ENCODE measurements at regions not wholly inside any gene's neighbourhood (a gene's known extent, or its start where the extent isn't known, plus 50 kb on each side); places are given as distances from the start of the nearest gene placed in this dataset.

- DNase-seq (ENCODE audit: low spot score) (no peak), FAIRE-seq (no peak)
Observed at GRCh38 chr2:181304011-181304844, 153.0 kb upstream of the ITGA4 start.

DNA sequence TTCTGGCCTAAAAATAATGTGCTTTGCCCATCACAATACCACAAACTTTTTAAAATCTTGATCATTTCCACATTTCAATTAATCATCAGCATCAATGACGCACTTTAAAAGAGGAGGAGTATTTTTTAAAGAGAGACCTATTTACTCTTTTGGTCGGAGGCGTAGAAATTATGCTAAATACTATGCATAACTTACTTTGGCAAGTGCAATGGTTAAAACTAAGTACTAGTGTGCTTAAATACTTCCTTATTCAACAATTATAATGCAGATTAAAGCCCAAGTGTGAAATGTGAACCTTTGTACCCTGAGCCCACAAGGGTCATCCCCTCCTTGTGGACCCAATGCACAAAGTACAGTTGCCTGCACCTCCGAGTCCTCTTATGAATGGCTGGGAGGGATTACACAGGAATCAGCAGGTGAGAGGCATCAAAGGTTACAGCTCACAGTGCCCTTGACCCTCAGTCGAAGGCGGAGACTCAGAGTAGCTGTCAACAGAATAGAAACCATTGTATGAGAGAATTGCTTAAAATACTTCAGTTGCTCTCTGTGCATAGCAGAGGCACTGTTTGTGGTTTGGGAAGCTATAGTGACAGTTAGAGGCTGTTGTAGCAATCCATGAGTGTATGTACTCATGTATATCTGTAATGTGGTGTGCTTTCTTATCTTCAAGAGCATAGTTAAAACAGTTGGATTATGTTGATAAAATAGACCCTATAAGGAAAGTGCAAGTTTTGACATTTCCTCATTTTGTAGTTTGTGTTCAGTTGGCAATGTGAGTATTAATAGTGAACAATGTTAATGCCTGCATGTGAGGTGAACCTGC, 151.7 kb upstream of the ITGA4 start:
- DNase-seq (ENCODE audit: low spot score) = no peak
- no peak for FAIRE-seq

DNA sequence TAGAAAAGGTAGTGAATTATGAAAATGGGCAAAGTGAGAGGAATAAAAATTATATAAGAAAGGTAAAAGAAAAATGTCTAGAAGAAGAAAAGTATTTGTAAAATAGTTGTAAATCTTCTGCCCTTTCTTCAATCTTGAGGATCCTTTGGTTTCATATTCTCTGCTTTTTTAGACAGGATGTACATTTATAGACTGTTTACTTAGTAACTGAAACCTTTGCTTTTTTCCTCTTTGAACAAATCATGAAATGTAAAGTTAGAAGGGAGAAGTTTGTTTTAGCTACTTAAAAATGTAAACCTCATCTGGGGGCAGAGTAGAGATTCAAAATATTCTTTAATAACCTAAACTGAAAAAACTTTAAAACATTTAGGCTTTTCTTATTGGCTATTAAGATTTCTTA, 150.4 kb upstream of the ITGA4 start:
- FAIRE-seq = no peak
- DNase-seq (ENCODE audit: low spot score) = no peak

DNA sequence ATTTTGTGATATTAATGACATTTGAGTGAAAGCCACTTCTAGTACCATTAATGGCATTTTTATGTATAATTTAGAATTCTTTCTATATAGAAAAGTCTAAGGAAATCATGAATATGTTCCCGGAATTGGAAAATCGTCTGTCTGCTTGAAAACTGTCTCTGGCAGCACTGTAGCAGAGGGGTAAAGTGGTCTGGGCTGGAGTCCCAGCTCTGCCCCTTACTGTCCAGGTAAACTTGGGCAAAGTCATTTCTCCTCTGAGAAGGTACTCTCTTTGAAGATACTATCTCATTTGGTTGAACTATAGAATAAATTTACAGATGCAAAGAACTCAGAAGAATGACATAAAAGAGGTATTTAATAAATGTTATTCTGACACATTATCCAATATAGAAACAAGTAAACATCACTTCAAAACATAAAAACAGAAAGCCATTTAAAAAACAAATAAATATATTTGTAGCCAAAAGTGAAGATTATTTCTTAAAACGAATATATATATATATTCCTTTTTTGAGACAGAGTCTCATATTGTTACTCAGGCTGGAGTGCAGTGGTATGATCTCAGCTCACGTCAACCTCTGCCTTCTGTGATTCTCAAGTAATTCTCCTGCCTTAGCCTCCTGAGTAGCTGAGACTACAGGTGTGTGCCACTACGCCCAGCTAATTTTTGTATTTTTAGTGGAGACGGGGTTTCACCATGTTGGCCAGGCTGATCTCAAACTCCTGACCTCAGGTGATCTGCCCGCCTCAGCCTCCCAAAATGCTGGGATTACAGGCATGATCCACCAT, 149.8 kb upstream of the ITGA4 start:
- FAIRE-seq (no peak), DNase-seq (ENCODE audit: low spot score) (no peak)

- FAIRE-seq (no peak), DNase-seq (ENCODE audit: low spot score) (no peak)
Observed at GRCh38 chr2:181308766-181309515, 148.2 kb upstream of the ITGA4 start.

- DNase-seq (ENCODE audit: low spot score) (no peak), FAIRE-seq (no peak)
Observed at GRCh38 chr2:181309586-181309985, 147.6 kb upstream of the ITGA4 start.

GRCh38 chr2:181310967-181311366, 146.2 kb upstream of the ITGA4 start:
- no peak for FAIRE-seq

GRCh38 chr2:181311837-181312236, 145.3 kb upstream of the ITGA4 start:
- no peak for DNase-seq (ENCODE audit: low spot score)

More at GRCh38 chr2:181310967-181311366, 146.2 kb upstream of the ITGA4 start:
- DNase-seq (ENCODE audit: low spot score) = no peak

DNA sequence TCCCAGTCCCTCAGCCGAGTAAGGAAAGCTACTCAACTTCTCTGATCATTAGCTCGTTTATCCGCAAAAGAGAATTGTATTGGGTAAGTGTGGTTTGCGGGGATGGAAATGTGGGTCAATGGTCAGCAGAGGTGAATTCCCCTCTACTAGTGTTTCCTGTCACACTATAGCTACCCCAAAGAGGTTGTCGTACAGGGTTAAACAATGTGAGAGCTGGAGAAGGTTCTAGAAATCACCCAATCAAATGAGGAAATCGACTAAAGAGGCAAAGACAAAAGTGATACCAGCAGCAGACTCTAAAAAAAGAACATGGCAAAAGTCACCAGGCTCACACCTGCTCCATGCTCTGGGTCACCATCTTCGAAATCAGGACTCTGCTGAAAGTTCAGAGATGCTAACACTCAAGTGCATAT, 144.7 kb upstream of the ITGA4 start:
- no peak for FAIRE-seq
- no peak for DNase-seq (ENCODE audit: low spot score)

More at GRCh38 chr2:181311837-181312236, 145.3 kb upstream of the ITGA4 start:
- FAIRE-seq = no peak

- DNase-seq (ENCODE audit: low spot score) (no peak), FAIRE-seq (no peak)
Observed at GRCh38 chr2:181313845-181314244, 143.3 kb upstream of the ITGA4 start.

DNA sequence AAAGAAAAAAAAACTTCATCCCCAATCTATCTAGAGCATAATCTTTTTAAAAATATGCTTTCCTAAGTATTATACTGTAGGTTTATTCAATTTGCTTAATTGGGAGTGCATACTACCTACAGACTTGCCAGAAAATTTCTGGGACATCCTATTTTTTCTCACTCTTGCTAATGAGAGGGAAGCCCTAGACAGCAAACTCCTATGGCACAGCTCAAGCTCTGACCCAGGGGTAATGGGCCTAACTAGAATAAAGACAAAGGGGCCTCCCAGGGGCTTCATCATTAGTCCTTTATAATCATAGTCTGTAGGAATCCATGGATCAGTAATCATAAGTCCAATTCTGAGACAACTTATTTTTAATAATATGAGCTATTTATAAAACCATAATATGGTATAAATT, 142.6 kb upstream of the ITGA4 start:
- no peak for DNase-seq (ENCODE audit: low spot score)
- FAIRE-seq = no peak

DNA sequence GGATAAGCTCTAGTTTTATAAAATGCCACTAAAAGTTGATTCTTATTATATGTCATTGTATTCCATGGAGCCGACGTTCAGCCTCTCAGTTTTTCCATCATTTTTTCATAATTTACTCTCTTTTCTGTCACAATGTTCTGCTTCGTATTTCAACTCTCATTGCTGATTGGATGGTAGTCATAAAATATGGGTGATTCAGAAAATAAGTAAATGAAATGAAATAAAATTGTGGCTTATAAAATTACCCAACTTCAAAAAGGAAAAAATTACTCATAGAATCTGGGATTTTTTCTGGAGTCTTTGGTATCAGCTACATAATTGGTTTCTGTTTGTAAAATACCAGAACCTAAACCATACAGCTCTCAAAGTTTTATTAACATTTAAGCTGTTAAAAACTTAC, 139.7 kb upstream of the ITGA4 start:
- FAIRE-seq (no peak), DNase-seq (ENCODE audit: low spot score) (no peak)

DNA sequence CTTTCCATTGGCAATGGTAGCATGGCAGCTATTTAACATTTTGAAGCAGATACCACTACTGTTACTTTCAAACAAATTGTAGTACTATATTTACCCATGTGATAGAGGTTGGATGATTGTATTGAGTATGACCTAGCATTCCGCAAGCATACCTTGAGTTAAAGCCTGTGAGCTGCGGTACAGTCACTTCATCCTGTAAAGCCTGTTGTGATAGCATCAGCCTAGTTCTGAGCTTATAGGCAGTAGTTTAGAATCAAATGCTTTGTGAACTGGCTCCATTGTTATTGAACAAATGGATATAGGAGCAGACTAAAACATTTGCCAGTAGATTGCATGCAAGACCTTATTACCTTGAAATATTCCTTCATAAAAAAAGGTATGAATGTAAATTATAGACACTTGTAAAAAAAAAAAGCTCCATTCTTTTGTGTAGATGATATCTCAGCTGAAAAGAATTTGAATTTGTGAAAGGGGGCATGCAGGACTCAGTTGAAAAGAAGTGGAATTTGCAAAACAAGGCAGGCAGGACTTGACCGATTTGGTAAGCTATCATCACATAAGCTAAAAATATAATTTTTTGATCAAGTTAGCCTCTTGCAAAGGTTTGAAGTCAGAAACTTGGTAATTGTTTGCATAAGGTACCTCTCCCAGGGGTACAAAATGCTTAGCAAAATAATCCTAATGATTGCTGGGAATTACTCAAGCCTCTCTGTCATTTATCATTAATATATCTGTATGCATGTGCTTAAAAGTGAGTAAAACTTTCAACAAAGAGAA, 138.5 kb upstream of the ITGA4 start:
- no peak for DNase-seq (ENCODE audit: low spot score)

GRCh38 chr2:181319286-181319685, 137.9 kb upstream of the ITGA4 start:
- FAIRE-seq = no peak
- no peak for DNase-seq (ENCODE audit: low spot score)

More for the DNA sequence above, 138.5 kb upstream of the ITGA4 start:
- FAIRE-seq = no peak

DNA sequence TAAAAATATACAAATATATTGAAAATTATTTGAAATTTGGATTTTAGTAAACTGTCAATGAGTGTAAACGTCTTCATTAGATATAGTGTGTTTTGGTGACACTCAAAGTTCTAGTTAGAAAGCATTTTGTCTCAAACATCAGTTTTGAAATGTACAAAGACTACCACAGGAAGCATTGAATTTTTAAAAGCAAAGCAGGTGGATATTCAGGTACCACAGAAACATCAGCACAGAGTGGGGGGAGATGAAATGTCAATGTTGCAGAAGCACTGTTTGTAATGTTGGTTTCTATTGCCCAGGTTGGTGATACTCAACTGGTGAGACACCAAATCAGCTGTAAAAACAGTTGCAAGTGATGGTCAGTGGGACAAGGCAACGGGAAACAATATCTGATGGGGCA, 136.5 kb upstream of the ITGA4 start:
- DNase-seq (ENCODE audit: low spot score) (no peak), FAIRE-seq (no peak)

DNA sequence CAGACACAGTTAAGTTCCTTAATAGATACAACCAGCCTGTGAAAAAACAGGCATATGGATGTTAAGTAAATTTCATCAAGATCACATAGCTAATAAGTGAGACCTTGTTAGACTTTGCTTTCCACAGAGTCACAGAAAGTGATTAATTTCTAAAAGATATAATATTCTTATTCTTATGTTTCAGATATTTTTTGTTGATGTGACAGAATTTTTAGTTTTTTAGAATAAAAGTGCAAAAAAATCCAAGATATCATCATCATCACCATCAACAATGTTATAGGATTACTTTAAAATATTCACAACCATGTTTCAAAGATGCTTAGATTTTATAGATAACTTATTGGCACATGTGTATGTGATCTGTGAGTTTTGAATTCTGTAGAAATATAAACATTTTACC, 132.3 kb upstream of the ITGA4 start:
- FAIRE-seq (no peak), DNase-seq (ENCODE audit: low spot score) (no peak)

- DNase-seq (ENCODE audit: low spot score) = no peak
- FAIRE-seq = no peak
Observed at GRCh38 chr2:181326661-181327060, 130.5 kb upstream of the ITGA4 start.

DNA sequence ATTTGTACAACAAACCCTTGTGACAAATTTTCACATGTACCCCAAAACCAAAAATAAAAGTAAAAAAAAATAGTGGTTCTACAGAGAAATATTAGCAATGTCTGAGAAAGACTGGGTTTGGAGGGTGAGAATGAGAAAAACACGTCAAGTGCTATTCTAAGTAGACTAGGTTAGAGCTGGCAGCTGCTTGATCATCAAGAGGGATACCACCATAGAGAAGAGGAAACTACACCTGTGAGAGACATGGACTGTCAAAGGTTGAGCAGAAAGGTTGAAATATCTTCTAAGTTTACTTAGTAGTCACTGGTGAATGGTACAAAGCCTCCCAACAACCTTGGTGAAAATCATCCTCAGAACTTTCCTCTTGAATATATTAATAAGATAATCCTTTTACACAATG, 126.9 kb upstream of the ITGA4 start:
- no peak for DNase-seq (ENCODE audit: low spot score)
- FAIRE-seq = no peak

- FAIRE-seq (no peak), DNase-seq (ENCODE audit: low spot score) (no peak)
Observed at GRCh38 chr2:181332044-181332605, 125.1 kb upstream of the ITGA4 start.

Data from RCC 7860 (cell line).